Progenitor cell of endocrine pancreas (in vitro differentiated cells): ENCODE measurements at regions not wholly inside any gene's neighbourhood (a gene's known extent, or its start where the extent isn't known, plus 50 kb on each side); places are given as distances from the start of the nearest gene placed in this dataset.

Source experiments
- DNase-seq: peaks from one replicate; pipeline ENCODE4 v3.0.0; 2021; ENCODE audit warnings: low spot score; ENCODE audit not compliant: unreplicated experiment
- H3K27ac Mint-ChIP-seq: 2 replicates; pipeline ENCODE4 v1.8.0; 2021; ENCODE audit warnings: mild to moderate bottlenecking, moderate library complexity, mixed read lengths
- H3K27me3 Mint-ChIP-seq: 2 replicates; pipeline ENCODE4 v1.8.0; 2021; ENCODE audit warnings: mixed read lengths
- H3K36me3 Mint-ChIP-seq: 2 replicates; pipeline ENCODE4 v1.8.0; 2022; ENCODE audit warnings: mixed read lengths; ENCODE audit not compliant: insufficient read depth
- H3K4me1 Mint-ChIP-seq: 2 replicates; pipeline ENCODE4 v1.8.0; 2021; ENCODE audit warnings: low read depth, mixed read lengths
- H3K4me3 Mint-ChIP-seq: 2 replicates; pipeline ENCODE4 v1.8.0; 2021; ENCODE audit warnings: low read depth, mild to moderate bottlenecking, moderate library complexity, mixed read lengths
- H3K9me3 Mint-ChIP-seq: 2 replicates; pipeline ENCODE4 v1.8.0; 2021; ENCODE audit warnings: low read depth, mixed read lengths
- CTCF ChIP-seq: fragments of 200-600 bp; sonication (generic); IDR thresholded peaks from one replicate; pipeline ENCODE4 v1.5.0; 2021; ENCODE audit warnings: antibody characterized with exemption, mild to moderate bottlenecking; ENCODE audit not compliant: unreplicated experiment

GRCh38 chr1:78779831-78780230 lies 130.2 kb downstream of the IFI44 start:
- Mint-ChIP-seq H3K27me3 (no peaks in the 10 kb centered on the region), H3K4me1 (no peaks in the 10 kb centered on the region), H3K9me3 (no peaks in the 10 kb centered on the region), H3K4me3 (no peak overlapping the region), H3K36me3 (no peaks in the 10 kb centered on the region), H3K27ac (no peak overlapping the region)
- no peak for TF ChIP-seq CTCF
- DNase-seq: no peak

DNA sequence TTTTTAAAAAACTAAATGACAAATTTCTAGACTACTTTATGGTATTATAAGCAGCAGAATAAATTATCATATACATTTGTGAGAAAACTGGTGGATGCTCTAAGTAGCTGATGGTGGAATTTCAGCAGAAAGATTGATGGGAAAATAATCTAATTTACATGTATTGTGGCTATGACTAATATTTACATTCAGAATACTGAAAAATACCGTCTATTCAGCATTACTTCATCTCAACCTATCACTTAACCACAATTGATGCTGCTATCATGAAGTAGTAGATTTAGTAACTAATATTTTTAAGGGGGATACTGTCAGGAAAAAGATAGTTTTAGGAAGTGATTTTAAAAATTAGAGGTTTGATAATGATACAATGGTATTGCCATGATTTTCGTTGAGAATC lies 137.9 kb downstream of the IFI44 start:
- Mint-ChIP-seq H3K9me3 (peaks cover 8% of the 10 kb centered on the region), H3K36me3 (no peaks in the 10 kb centered on the region), H3K27ac (no peak overlapping the region), H3K4me1 (no peaks in the 10 kb centered on the region), H3K27me3 (no peaks in the 10 kb centered on the region), H3K4me3 (no peak overlapping the region)
- no peak for TF ChIP-seq CTCF
- DNase-seq: no peak

- H3K36me3 Mint-ChIP-seq: no peaks in the 10 kb centered on the region
- peaks cover 10% of the 10 kb centered on the region for H3K9me3 Mint-ChIP-seq
- no peak for TF ChIP-seq CTCF
- no peaks in the 10 kb centered on the region for H3K27me3 Mint-ChIP-seq
- no peak overlapping the region for H3K27ac Mint-ChIP-seq
- no peak for DNase-seq
- H3K4me1 Mint-ChIP-seq: no peaks in the 10 kb centered on the region
- H3K4me3 Mint-ChIP-seq: no peak overlapping the region
These were observed 140.5 kb downstream of the IFI44 start for GRCh38 chr1:78790174-78790573.

DNA sequence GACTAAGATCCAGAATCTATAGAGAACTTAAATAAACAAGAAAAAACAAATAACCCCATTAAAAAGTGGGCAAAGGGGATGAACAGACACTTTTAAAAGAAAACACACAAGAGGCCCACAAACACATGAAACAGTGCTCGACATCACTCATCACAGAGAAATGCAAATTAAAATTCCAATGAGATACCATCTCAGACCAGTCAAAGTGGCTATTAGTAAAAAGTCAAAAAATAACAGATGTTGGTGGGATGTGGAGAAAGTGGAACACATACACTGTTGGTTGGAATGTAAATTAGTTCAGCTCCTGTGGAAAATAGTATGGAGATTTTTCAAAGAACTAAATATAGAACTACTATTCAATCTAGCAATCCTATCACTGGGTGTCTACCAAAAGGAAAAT lies 143.1 kb downstream of the IFI44 start:
- Mint-ChIP-seq H3K4me1 (no peaks in the 10 kb centered on the region), H3K27me3 (no peaks in the 10 kb centered on the region), H3K36me3 (no peaks in the 10 kb centered on the region), H3K4me3 (no peak overlapping the region), H3K27ac (no peak overlapping the region), H3K9me3 (peaks cover 10% of the 10 kb centered on the region)
- no peak for TF ChIP-seq CTCF
- no peak for DNase-seq

- DNase-seq: no peak
- Mint-ChIP-seq H3K4me1 (no peaks in the 10 kb centered on the region), H3K4me3 (no peak overlapping the region), H3K36me3 (no peaks in the 10 kb centered on the region), H3K27me3 (no peaks in the 10 kb centered on the region), H3K27ac (no peak overlapping the region), H3K9me3 (peaks cover 2% of the 10 kb centered on the region)
- no peak for TF ChIP-seq CTCF
These were observed 147.6 kb downstream of the IFI44 start for GRCh38 chr1:78797108-78797781.
